Muscle of leg (tissue), 3 donors: ENCODE measurements at regions not wholly inside any gene's neighbourhood (a gene's known extent, or its start where the extent isn't known, plus 50 kb on each side); places are given as distances from the start of the nearest gene placed in this dataset.

ENCODE experiments used
- DNase-seq: peaks from one replicate; pipeline ENCODE4 v3.0.0; 2013
- H3K27ac ChIP-seq: one replicate; pipeline ENCODE4 v1.5.1; 2013; ENCODE audit warnings: mild to moderate bottlenecking, low read length, control low read depth
- H3K27me3 ChIP-seq: one replicate; pipeline ENCODE4 v1.6.1; 2013; ENCODE audit warnings: low read length; ENCODE audit not compliant: control insufficient read depth, insufficient read depth
- H3K36me3 ChIP-seq: one replicate; pipeline ENCODE4 v1.6.1; 2013; ENCODE audit warnings: low read length; ENCODE audit not compliant: control insufficient read depth, insufficient read depth
- H3K4me1 ChIP-seq: one replicate; pipeline ENCODE4 v1.6.1; 2013; ENCODE audit warnings: low read length; ENCODE audit not compliant: control insufficient read depth, insufficient read depth
- H3K4me3 ChIP-seq: one replicate; pipeline ENCODE4 v1.5.1; 2013; ENCODE audit warnings: low read length, control low read depth
- H3K9me3 ChIP-seq: replicated peaks from 2 replicates; pipeline ENCODE4 v1.6.1; 2013; ENCODE audit warnings: low read depth, low read length; ENCODE audit not compliant: control insufficient read depth
- WGBS: methylation state at CpG from one replicate; pipeline ENCODE4 v1.1.5; 2013; ENCODE audit warnings: missing lambda C conversion rate; ENCODE audit not compliant: insufficient coverage; 5-methylcytosine and 5-hydroxymethylcytosine counted together

DNA sequence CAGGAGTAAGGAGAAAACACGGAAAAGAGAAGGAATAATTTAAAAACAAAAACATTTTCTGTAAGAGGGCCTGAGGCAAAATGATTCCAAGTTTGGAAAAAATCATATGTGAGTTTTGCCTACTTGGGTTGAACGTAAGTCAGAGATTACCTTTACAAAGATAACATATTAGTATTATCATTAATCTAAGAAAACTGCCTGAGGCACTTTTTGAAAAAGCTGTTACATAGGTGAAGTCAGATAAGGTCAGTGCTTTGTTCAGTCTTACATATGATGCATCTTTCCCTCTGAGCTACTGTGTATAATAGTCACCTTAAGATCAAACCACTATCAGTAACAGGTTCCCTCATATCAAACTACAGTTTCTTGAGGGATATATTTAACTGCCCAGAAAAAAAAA is 287.2 kb downstream of the TMA16 start:
- no CpG with 5 or more reads among the region's 2 CpGs for WGBS
- no peak overlapping the region for H3K4me3 ChIP-seq
- no peaks in the 10 kb centered on the region for H3K36me3 ChIP-seq
- peaks cover 4% of the 10 kb centered on the region for H3K9me3 ChIP-seq
- H3K27ac ChIP-seq: no peak overlapping the region
- no peaks in the 10 kb centered on the region for H3K4me1 ChIP-seq
- no peak for DNase-seq
- H3K27me3 ChIP-seq: no peaks in the 10 kb centered on the region

DNA sequence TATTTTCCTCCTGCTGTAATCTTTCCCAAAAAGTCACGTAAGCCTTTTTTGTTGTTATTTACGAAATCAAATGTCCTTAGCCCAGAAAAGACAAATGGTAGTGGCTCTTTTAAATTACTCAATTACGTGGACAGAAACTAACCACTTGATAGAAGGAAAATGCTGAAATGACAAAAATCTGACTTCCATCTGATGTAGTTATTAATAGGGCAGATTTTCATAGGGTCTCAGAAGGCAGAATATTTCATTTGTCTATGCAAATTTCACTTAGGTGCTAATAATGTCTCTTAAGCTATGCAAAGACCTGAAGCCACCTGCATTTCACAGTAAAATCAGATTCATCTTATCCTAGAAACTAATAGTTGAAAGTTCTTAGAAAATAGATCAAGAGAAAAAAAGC is 295.7 kb downstream of the TMA16 start:
- WGBS: no CpG with 5 or more reads among the region's 3 CpGs
- H3K4me1 ChIP-seq: no peaks in the 10 kb centered on the region
- H3K4me3 ChIP-seq: no peak overlapping the region
- no peaks in the 10 kb centered on the region for H3K27me3 ChIP-seq
- H3K27ac ChIP-seq: no peak overlapping the region
- no peak for DNase-seq
- H3K9me3 ChIP-seq: no peaks in the 10 kb centered on the region
- no peaks in the 10 kb centered on the region for H3K36me3 ChIP-seq

DNA sequence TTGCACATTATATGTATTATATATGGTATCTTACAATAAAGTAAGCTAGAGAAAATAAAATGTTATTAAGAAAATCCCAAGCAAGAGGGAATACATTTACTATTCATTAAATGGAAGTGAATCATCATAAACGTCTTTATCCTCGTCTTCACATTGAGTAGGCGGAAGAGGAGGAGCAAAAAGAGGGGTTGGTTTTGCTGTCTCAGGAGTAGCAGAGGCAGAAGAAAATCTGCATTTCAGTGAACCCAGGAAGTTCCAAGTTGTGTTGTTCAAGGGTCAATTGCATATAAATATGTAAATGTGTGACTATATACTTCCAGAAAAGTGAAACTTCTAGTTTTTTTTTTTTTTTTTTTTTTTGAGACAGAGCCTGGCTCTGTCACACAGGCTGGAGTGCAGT is 301.4 kb downstream of the TMA16 start:
- WGBS: 100% methylated on average over 1 of the region's 3 CpGs
- H3K36me3 ChIP-seq: no peaks in the 10 kb centered on the region
- H3K27me3 ChIP-seq: no peaks in the 10 kb centered on the region
- DNase-seq: no peak
- no peaks in the 10 kb centered on the region for H3K9me3 ChIP-seq
- H3K4me3 ChIP-seq: no peak overlapping the region
- no peaks in the 10 kb centered on the region for H3K4me1 ChIP-seq
- H3K27ac ChIP-seq: no peak overlapping the region

DNA sequence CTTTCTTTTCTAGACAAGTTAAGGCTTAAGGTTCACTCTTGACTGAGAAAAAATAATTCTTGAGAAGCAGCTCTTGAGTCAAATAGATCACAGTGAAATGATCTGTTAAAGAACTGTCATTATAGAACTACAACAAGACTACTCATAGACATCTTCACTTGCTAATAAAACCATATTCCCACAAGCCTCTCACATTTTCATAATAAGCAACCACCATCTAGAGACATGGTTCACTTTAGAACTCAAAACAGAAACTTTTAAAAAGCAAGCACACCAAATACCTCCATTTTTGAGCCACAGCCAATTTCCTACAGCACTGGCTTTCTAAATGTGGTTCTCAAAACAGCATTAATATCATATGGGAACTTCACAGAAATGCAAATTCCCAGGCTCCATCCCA is 309.5 kb downstream of the TMA16 start:
- Histone ChIP-seq H3K4me1 (no peaks in the 10 kb centered on the region), H3K27ac (no peak overlapping the region), H3K36me3 (no peaks in the 10 kb centered on the region), H3K27me3 (no peaks in the 10 kb centered on the region), H3K4me3 (no peak overlapping the region), H3K9me3 (no peaks in the 10 kb centered on the region)
- DNase-seq: no peak

DNA sequence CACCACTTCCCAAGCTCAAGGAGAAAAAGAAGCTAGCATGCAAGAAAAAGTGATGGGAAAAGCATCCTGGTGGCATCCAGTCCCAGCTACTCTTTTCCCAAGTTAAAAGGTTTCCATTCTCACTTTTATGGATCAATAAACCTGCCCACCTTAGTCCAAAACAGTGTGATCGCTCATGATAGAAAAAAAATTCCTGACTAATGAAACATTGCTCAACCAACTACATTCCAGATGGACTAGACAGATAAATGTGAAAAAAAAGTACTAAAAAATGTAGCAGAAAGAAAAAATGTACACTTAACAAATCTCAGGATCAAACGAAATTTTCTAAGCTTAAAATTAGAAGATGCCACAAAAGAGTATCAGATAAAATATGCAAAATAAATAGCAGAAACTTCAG is 312.2 kb downstream of the TMA16 start:
- WGBS: no CpG with 5 or more reads among the region's 2 CpGs
- no peaks in the 10 kb centered on the region for H3K27me3 ChIP-seq
- no peak overlapping the region for H3K4me3 ChIP-seq
- no peaks in the 10 kb centered on the region for H3K9me3 ChIP-seq
- no peaks in the 10 kb centered on the region for H3K4me1 ChIP-seq
- no peak overlapping the region for H3K27ac ChIP-seq
- H3K36me3 ChIP-seq: no peaks in the 10 kb centered on the region
- DNase-seq: no peak

DNA sequence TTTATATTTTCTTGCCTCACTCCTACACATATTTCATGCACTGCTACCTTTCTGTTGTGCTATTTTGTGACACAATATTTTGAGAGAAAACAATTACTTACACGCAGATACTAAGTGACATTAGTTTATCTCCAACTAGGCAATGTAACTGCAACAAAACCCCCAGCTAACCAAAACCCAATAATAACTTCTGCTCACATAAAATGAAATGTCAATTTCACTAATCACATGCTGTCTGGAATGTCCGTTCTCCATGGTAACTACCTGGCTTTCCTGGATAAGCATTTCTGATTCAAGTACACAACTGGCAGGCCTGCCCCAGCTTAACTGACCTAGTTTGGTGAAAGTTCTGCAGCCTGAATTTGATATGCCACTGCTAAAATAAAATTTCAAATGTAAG is 313.5 kb downstream of the TMA16 start:
- Histone ChIP-seq H3K27ac (no peak overlapping the region), H3K4me3 (no peak overlapping the region), H3K9me3 (no peaks in the 10 kb centered on the region), H3K27me3 (no peaks in the 10 kb centered on the region), H3K36me3 (no peaks in the 10 kb centered on the region), H3K4me1 (no peaks in the 10 kb centered on the region)
- DNase-seq: peak; percentile 2
- WGBS: 29% methylated on average over 1 of the region's 2 CpGs

GRCh38 chr4:163810755-163811154 is 316.3 kb downstream of the TMA16 start:
- Histone ChIP-seq H3K4me3 (no peak overlapping the region), H3K4me1 (no peaks in the 10 kb centered on the region), H3K27me3 (no peaks in the 10 kb centered on the region), H3K27ac (no peak overlapping the region), H3K36me3 (no peaks in the 10 kb centered on the region), H3K9me3 (no peaks in the 10 kb centered on the region)
- 80% methylated on average over 1 of the region's 3 CpGs for WGBS
- DNase-seq: no peak

GRCh38 chr4:163815776-163816175 is 321.3 kb downstream of the TMA16 start:
- Histone ChIP-seq H3K4me3 (no peak overlapping the region), H3K36me3 (no peaks in the 10 kb centered on the region), H3K27me3 (no peaks in the 10 kb centered on the region), H3K27ac (no peak overlapping the region), H3K4me1 (no peaks in the 10 kb centered on the region), H3K9me3 (no peaks in the 10 kb centered on the region)
- DNase-seq: peak; percentile 5
- no CpG with 5 or more reads among the region's 2 CpGs for whole genome bisulfite sequencing

GRCh38 chr4:163816494-163816893 is 322.0 kb downstream of the TMA16 start:
- no peak overlapping the region for H3K27ac ChIP-seq
- no peaks in the 10 kb centered on the region for H3K36me3 ChIP-seq
- no peak overlapping the region for H3K4me3 ChIP-seq
- no peak for DNase-seq
- no peaks in the 10 kb centered on the region for H3K9me3 ChIP-seq
- WGBS: no CpG with 5 or more reads among the region's 1 CpG
- no peaks in the 10 kb centered on the region for H3K27me3 ChIP-seq
- no peaks in the 10 kb centered on the region for H3K4me1 ChIP-seq

- no peaks in the 10 kb centered on the region for H3K4me1 ChIP-seq
- H3K27ac ChIP-seq: no peak overlapping the region
- WGBS: 78% methylated on average over 3 of the region's 3 CpGs
- no peaks in the 10 kb centered on the region for H3K36me3 ChIP-seq
- no peaks in the 10 kb centered on the region for H3K27me3 ChIP-seq
- no peak for DNase-seq
- no peak overlapping the region for H3K4me3 ChIP-seq
- H3K9me3 ChIP-seq: no peaks in the 10 kb centered on the region
Measured at GRCh38 chr4:163818673-163819072, 324.2 kb downstream of the TMA16 start.

- no peak for DNase-seq
- Histone ChIP-seq H3K4me1 (no peaks in the 10 kb centered on the region), H3K4me3 (no peak overlapping the region), H3K27ac (no peak overlapping the region), H3K36me3 (no peaks in the 10 kb centered on the region), H3K9me3 (no peaks in the 10 kb centered on the region), H3K27me3 (no peaks in the 10 kb centered on the region)
- no CpG with 5 or more reads among the region's 2 CpGs for WGBS
Measured at GRCh38 chr4:163833669-163834068, 339.2 kb downstream of the TMA16 start.
